ENCODE measurements at regions not wholly inside any gene's neighbourhood (a gene's known extent, or its start where the extent isn't known, plus 50 kb on each side); places are given as distances from the start of the nearest gene placed in this dataset.

GRCh38 chr20:22264917-22265316 is 319.5 kb downstream of the FOXA2 start:
- TF ChIP-seq SP2 (CRISPR knock-in tag; IDR thresholded peaks at IDR 0.05): no peak
- TF ChIP-seq ZNF629 (CRISPR knock-in tag; conservative IDR thresholded peaks at IDR 0.05): no peak
- TF ChIP-seq AKAP8 (CRISPR knock-in tag; IDR thresholded peaks at IDR 0.05): no peak
- TF ChIP-seq YY1 (IDR thresholded peaks at IDR 0.05; ENCODE audit: insufficient read depth, insufficient replicate concordance, low read depth, low read length): no peak
- TF ChIP-seq NR2F6 (IDR thresholded peaks at IDR 0.05): no peak
- TF ChIP-seq NR2F6 (CRISPR knock-in tag; IDR thresholded peaks at IDR 0.05): no peak
- no peak for TF ChIP-seq ZNF407 (CRISPR knock-in tag; IDR thresholded peaks at IDR 0.05; ENCODE audit: not compliant biosample characterization)
- TF ChIP-seq ZNF274 (CRISPR knock-in tag; IDR thresholded peaks at IDR 0.05): no peak
- TF ChIP-seq PBX2 (CRISPR knock-in tag; IDR thresholded peaks at IDR 0.05): no peak
- no peak for TF ChIP-seq RAD21 (CRISPR knock-in tag; IDR thresholded peaks at IDR 0.05)
- TF ChIP-seq PHF21A (CRISPR knock-in tag; IDR thresholded peaks at IDR 0.05): no peak
- TF ChIP-seq CTCF (CRISPR knock-in tag; IDR thresholded peaks at IDR 0.05): no peak
- no peak for TF ChIP-seq ZNF639 (CRISPR knock-in tag; conservative IDR thresholded peaks at IDR 0.05)
- TF ChIP-seq POLR2A (IDR thresholded peaks at IDR 0.05; ENCODE audit: insufficient read depth in 1 of 2, low read depth in 2 of 2, low read length in 2 of 2): no peak
- TF ChIP-seq MATR3 (CRISPR knock-in tag; IDR thresholded peaks at IDR 0.05): no peak

Measured in HepG2 (cell line).